Hepatocyte (in vitro differentiated cells): ENCODE measurements at regions not wholly inside any gene's neighbourhood (a gene's known extent, or its start where the extent isn't known, plus 50 kb on each side); places are given as distances from the start of the nearest gene placed in this dataset.

Experiments used
- DNase-seq: peaks from one replicate; pipeline ENCODE4 v3.0.0-alpha.2; 2016; ENCODE audit warnings: low spot score
- H2AFZ ChIP-seq: fragments of 200-600 bp; sonication (generic); 2 replicates; pipeline ENCODE4 v1.6.0; 2016; ENCODE audit warnings: antibody characterized with exemption, mild to moderate bottlenecking
- H3K27ac ChIP-seq: fragments of 200-600 bp; sonication (generic); 2 replicates; pipeline ENCODE4 v1.5.1; 2016; ENCODE audit warnings: mild to moderate bottlenecking
- H3K27me3 ChIP-seq: fragments of 200-600 bp; sonication (generic); 2 replicates; pipeline ENCODE4 v1.6.1; 2016
- H3K36me3 ChIP-seq: fragments of 200-600 bp; sonication (generic); replicated peaks from 2 replicates; pipeline ENCODE4 v1.5.1; 2016; ENCODE audit warnings: low read depth; ENCODE audit not compliant: insufficient read depth
- H3K4me1 ChIP-seq: fragments of 200-600 bp; sonication (generic); 2 replicates; pipeline ENCODE4 v1.5.1; 2016; ENCODE audit warnings: mild to moderate bottlenecking, moderate library complexity; ENCODE audit not compliant: insufficient read depth
- H3K4me2 ChIP-seq: fragments of 200-600 bp; sonication (generic); 2 replicates; pipeline ENCODE4 v1.6.0; 2016
- H3K4me3 ChIP-seq: fragments of 200-600 bp; sonication (generic); 2 replicates; pipeline ENCODE4 v1.5.1; 2016; ENCODE audit warnings: mild to moderate bottlenecking
- H3K79me2 ChIP-seq: fragments of 200-600 bp; sonication (generic); 2 replicates; pipeline ENCODE4 v1.6.0; 2017; ENCODE audit warnings: mild to moderate bottlenecking
- H3K9me2 ChIP-seq: fragments of 200-600 bp; sonication (generic); replicated peaks from 2 replicates; pipeline ENCODE4 v1.6.0; 2017; ENCODE audit warnings: mild to moderate bottlenecking; ENCODE audit not compliant: insufficient read depth
- H3K9me3 ChIP-seq: fragments of 200-600 bp; sonication (generic); 2 replicates; pipeline ENCODE4 v1.5.1; 2016; ENCODE audit warnings: low read depth, mild to moderate bottlenecking
- H4K20me1 ChIP-seq: fragments of 200-600 bp; sonication (generic); 2 replicates; pipeline ENCODE4 v1.6.0; 2016; ENCODE audit warnings: mild to moderate bottlenecking; ENCODE audit not compliant: insufficient read depth, poor library complexity, severe bottlenecking
- EZH2 ChIP-seq: fragments of 200-600 bp; sonication (generic); IDR thresholded peaks from 2 replicates; pipeline ENCODE4 v1.6.1; 2016; ENCODE audit warnings: antibody characterized with exemption, mild to moderate bottlenecking, borderline replicate concordance
- EZH2phosphoT487 ChIP-seq: fragments of 200-600 bp; sonication (generic); IDR thresholded peaks from one replicate; pipeline ENCODE4 v1.6.1; 2018; ENCODE audit warnings: antibody characterized with exemption, mild to moderate bottlenecking, low read depth, moderate library complexity; ENCODE audit not compliant: unreplicated experiment, severe bottlenecking
- WGBS: methylation state at CpG from one replicate; pipeline ENCODE4 v1.1.6; 2016; ENCODE audit warnings: low lambda C conversion rate; ENCODE audit errors: missing lambda C conversion rate; 5-methylcytosine and 5-hydroxymethylcytosine counted together
- TF ChIP-seq, protein P1 (sequence below): fragments of 200-600 bp; sonication (generic); IDR thresholded peaks from 2 replicates; pipeline ENCODE4 v1.5.1; 2016; ENCODE audit warnings: antibody characterized with exemption, mild to moderate bottlenecking; ENCODE audit not compliant: poor library complexity

DNA sequence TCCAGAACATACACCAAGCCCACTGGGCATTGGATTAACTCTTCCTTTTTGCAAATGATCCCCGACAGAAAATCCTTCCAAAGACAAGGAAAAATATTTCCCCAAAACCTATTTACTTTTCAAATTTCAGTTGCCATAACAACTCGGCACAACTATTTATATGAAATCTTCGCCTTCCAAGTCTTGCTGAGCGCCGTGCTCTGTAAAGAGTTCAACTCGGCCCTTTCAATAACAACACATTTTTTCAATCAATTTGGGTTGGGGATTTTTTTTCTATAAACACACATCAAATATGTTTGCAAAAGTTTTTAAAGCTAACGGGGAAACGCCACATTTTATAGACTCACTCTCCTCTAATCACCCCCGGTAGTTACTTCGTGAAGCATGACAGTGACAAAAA, 333.8 kb downstream of the MN1 start:
- no peaks in the 10 kb centered on the region for H3K27me3 ChIP-seq
- H4K20me1 ChIP-seq: no peaks in the 10 kb centered on the region
- no peaks in the 10 kb centered on the region for H3K9me2 ChIP-seq
- WGBS: 64% methylated on average over 10 of the region's 10 CpGs
- no peak overlapping the region for H2AFZ ChIP-seq
- no peak overlapping the region for H3K27ac ChIP-seq
- no peaks in the 10 kb centered on the region for H3K9me3 ChIP-seq
- no peaks in the 10 kb centered on the region for H3K79me2 ChIP-seq
- H3K4me2 ChIP-seq: no peak overlapping the region
- H3K36me3 ChIP-seq: no peaks in the 10 kb centered on the region
- no peak for TF ChIP-seq EZH2phosphoT487
- no peak for TF ChIP-seq EZH2
- no peak overlapping the region for H3K4me3 ChIP-seq
- H3K4me1 ChIP-seq: peaks cover under 1% of the 10 kb centered on the region
- DNase-seq: no peak

- TF ChIP-seq, protein P1, sequence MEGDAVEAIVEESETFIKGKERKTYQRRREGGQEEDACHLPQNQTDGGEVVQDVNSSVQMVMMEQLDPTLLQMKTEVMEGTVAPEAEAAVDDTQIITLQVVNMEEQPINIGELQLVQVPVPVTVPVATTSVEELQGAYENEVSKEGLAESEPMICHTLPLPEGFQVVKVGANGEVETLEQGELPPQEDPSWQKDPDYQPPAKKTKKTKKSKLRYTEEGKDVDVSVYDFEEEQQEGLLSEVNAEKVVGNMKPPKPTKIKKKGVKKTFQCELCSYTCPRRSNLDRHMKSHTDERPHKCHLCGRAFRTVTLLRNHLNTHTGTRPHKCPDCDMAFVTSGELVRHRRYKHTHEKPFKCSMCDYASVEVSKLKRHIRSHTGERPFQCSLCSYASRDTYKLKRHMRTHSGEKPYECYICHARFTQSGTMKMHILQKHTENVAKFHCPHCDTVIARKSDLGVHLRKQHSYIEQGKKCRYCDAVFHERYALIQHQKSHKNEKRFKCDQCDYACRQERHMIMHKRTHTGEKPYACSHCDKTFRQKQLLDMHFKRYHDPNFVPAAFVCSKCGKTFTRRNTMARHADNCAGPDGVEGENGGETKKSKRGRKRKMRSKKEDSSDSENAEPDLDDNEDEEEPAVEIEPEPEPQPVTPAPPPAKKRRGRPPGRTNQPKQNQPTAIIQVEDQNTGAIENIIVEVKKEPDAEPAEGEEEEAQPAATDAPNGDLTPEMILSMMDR: no peak
- no peak for TF ChIP-seq EZH2phosphoT487
- TF ChIP-seq EZH2: no peak
- 90% methylated on average over 3 of the region's 3 CpGs for WGBS
- no peaks in the 10 kb centered on the region for H3K9me3 ChIP-seq
- no peaks in the 10 kb centered on the region for H3K9me2 ChIP-seq
- no peaks in the 10 kb centered on the region for H3K27me3 ChIP-seq
- H3K27ac ChIP-seq: no peak overlapping the region
- DNase-seq: no peak
- no peak overlapping the region for H3K4me3 ChIP-seq
- H3K36me3 ChIP-seq: no peaks in the 10 kb centered on the region
- H2AFZ ChIP-seq: no peak overlapping the region
- H3K79me2 ChIP-seq: no peaks in the 10 kb centered on the region
- H3K4me1 ChIP-seq: no peaks in the 10 kb centered on the region
- no peaks in the 10 kb centered on the region for H4K20me1 ChIP-seq
- H3K4me2 ChIP-seq: no peak overlapping the region
Measured at GRCh38 chr22:27468712-27469111, 332.8 kb downstream of the MN1 start.

DNA sequence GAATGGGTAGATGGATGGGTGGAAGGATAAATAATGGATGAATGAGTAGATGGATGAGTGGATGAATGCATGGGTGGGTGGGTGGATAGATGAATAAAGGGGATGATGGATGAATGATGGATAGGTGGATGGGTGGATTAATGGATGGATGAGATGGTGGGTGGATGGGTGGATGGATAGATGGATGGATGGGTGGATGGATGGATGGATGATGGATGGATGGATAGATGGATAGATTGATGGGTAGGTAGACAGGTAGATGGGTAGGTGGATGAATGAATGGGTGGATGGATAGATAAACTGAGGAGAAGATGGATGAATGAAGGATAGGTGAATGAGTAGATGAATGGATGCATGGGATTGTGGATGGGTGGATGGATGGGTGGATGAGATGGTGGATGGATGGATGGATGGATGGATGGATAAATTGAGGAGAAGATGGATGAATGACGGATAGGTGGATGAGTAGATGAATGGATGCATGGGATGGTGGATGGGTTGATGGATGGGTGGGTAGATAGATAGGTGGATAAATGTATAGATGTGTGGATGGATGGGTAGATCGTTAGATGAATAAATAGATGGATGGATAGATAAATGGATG, 331.3 kb downstream of the MN1 start:
- no peak for DNase-seq
- 88% methylated on average over 2 of the region's 2 CpGs for WGBS
- TF ChIP-seq EZH2 (no peak), EZH2phosphoT487 (no peak)
- TF ChIP-seq, protein P1: no peak
- Histone ChIP-seq H3K9me2 (no peaks in the 10 kb centered on the region), H2AFZ (no peak overlapping the region), H3K36me3 (no peaks in the 10 kb centered on the region), H3K4me1 (peaks cover 7% of the 10 kb centered on the region), H3K9me3 (no peaks in the 10 kb centered on the region), H4K20me1 (no peaks in the 10 kb centered on the region), H3K27me3 (no peaks in the 10 kb centered on the region), H3K4me3 (no peak overlapping the region), H3K79me2 (no peaks in the 10 kb centered on the region), H3K27ac (no peak overlapping the region), H3K4me2 (no peak overlapping the region)

DNA sequence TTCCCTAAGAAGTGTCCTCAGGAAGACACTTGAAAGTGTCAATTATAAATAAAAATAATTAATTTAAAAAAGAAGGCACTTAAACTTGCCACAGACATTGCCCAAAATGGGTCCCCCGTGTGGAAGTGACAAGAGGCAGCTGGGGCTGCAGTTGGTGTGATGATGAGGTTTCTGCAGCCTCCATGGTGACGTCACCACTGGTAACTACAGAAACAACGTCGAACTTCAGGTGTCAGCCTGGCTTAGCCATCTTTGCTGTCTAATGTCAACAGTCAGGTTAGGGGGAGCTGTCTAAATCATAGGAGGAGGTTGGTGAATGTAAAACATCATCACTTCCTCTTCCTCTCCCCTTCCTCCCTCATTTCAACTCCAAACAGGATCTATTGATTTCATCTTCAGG, 328.6 kb downstream of the MN1 start:
- TF ChIP-seq, protein P1: no peak
- TF ChIP-seq EZH2: no peak
- no peak for TF ChIP-seq EZH2phosphoT487
- no peak overlapping the region for H2AFZ ChIP-seq
- H3K79me2 ChIP-seq: no peaks in the 10 kb centered on the region
- H3K9me3 ChIP-seq: no peaks in the 10 kb centered on the region
- no peaks in the 10 kb centered on the region for H3K9me2 ChIP-seq
- H3K36me3 ChIP-seq: no peaks in the 10 kb centered on the region
- no peak overlapping the region for H3K4me2 ChIP-seq
- H4K20me1 ChIP-seq: no peaks in the 10 kb centered on the region
- 69% methylated on average over 4 of the region's 4 CpGs for WGBS
- no peak overlapping the region for H3K4me3 ChIP-seq
- peaks cover 26% of the 10 kb centered on the region for H3K4me1 ChIP-seq
- no peaks in the 10 kb centered on the region for H3K27me3 ChIP-seq
- no peak overlapping the region for H3K27ac ChIP-seq
- no peak for DNase-seq
